ENCODE measurements at regions not wholly inside any gene's neighbourhood (a gene's known extent, or its start where the extent isn't known, plus 50 kb on each side); places are given as distances from the start of the nearest gene placed in this dataset.
"Not testable (repeated sequence)": the region's sequence is repeated elsewhere in the genome, so short reads cannot be mapped to it uniquely, and the experiment has no call there.

GRCh38 chr7:152594801-152595200 is 81.1 kb downstream of the XRCC2 start:
- Histone ChIP-seq H3K4me1 (ENCODE audit: low read depth) (no peaks in the 10 kb centered on the region), H3K27me3 (no peaks in the 10 kb centered on the region), H3K27ac (no peak overlapping the region), H3K4me3 (no peak overlapping the region), H3K36me3 (no peaks in the 10 kb centered on the region), H3K9me3 (ENCODE audit: low read depth) (no peaks in the 10 kb centered on the region)
- no peak for DNase-seq (ENCODE audit: low read depth in 1 of 2, low spot score in 1 of 2)
- TF ChIP-seq CTCF (IDR thresholded peaks at IDR 0.05; ENCODE audit: low read depth, low read length) = no peak

- Histone ChIP-seq H3K27me3 (no peaks in the 10 kb centered on the region), H3K4me1 (ENCODE audit: low read depth) (no peaks in the 10 kb centered on the region)
- DNase-seq (ENCODE audit: low read depth in 1 of 2, low spot score in 1 of 2) = no peak
Observed at GRCh38 chr7:152591976-152592375, 84.0 kb downstream of the XRCC2 start.

GRCh38 chr7:152590481-152590880 is 85.5 kb downstream of the XRCC2 start:
- TF ChIP-seq CTCF (IDR thresholded peaks at IDR 0.05; ENCODE audit: low read depth, low read length) = no peak
- no peaks in the 10 kb centered on the region for H3K4me1 ChIP-seq (ENCODE audit: low read depth)
- no peaks in the 10 kb centered on the region for H3K27me3 ChIP-seq
- H3K27ac ChIP-seq = no peak overlapping the region
- no peak for DNase-seq (ENCODE audit: low read depth in 1 of 2, low spot score in 1 of 2)
- no peak overlapping the region for H3K4me3 ChIP-seq
- no peaks in the 10 kb centered on the region for H3K9me3 ChIP-seq (ENCODE audit: low read depth)
- H3K36me3 ChIP-seq = no peaks in the 10 kb centered on the region

More at GRCh38 chr7:152591976-152592375, 84.0 kb downstream of the XRCC2 start:
- Histone ChIP-seq H3K36me3 (no peaks in the 10 kb centered on the region), H3K9me3 (ENCODE audit: low read depth) (no peaks in the 10 kb centered on the region), H3K27ac (no peak overlapping the region), H3K4me3 (no peak overlapping the region)
- TF ChIP-seq CTCF (IDR thresholded peaks at IDR 0.05; ENCODE audit: low read depth, low read length) = no peak

- H3K27me3 ChIP-seq; DNase-seq (ENCODE audit: low read depth in 1 of 2, low spot score in 1 of 2); H3K4me1 ChIP-seq (ENCODE audit: low read depth); H3K4me3 ChIP-seq; H3K9me3 ChIP-seq (ENCODE audit: low read depth); H3K36me3 ChIP-seq; H3K27ac ChIP-seq: not testable (repeated sequence)
Observed at GRCh38 chr7:152589821-152590220, 86.1 kb downstream of the XRCC2 start.

- Histone ChIP-seq H3K4me1 (ENCODE audit: low read depth) (no peaks in the 10 kb centered on the region), H3K27me3 (no peaks in the 10 kb centered on the region), H3K36me3 (no peaks in the 10 kb centered on the region), H3K27ac (no peak overlapping the region), H3K9me3 (ENCODE audit: low read depth) (no peaks in the 10 kb centered on the region), H3K4me3 (no peak overlapping the region)
- no peak for TF ChIP-seq CTCF (IDR thresholded peaks at IDR 0.05; ENCODE audit: low read depth, low read length)
- peak in 1 of 2 donors; percentile 95 for DNase-seq (ENCODE audit: low read depth in 1 of 2, low spot score in 1 of 2)
Observed at GRCh38 chr7:152588350-152588749, 87.6 kb downstream of the XRCC2 start.

GRCh38 chr7:152587366-152587765 is 88.6 kb downstream of the XRCC2 start:
- TF ChIP-seq CTCF (IDR thresholded peaks at IDR 0.05; ENCODE audit: low read depth, low read length) = no peak
- no peak overlapping the region for H3K27ac ChIP-seq
- no peak overlapping the region for H3K4me3 ChIP-seq
- no peaks in the 10 kb centered on the region for H3K4me1 ChIP-seq (ENCODE audit: low read depth)
- H3K9me3 ChIP-seq (ENCODE audit: low read depth) = no peaks in the 10 kb centered on the region
- H3K27me3 ChIP-seq = no peaks in the 10 kb centered on the region
- no peaks in the 10 kb centered on the region for H3K36me3 ChIP-seq
- DNase-seq (ENCODE audit: low read depth in 1 of 2, low spot score in 1 of 2) = peak in 1 of 2 donors; percentile 20

Data from cardiac muscle cell (in vitro differentiated cells and primary cell).